ENCODE measurements at regions not wholly inside any gene's neighbourhood (a gene's known extent, or its start where the extent isn't known, plus 50 kb on each side); places are given as distances from the start of the nearest gene placed in this dataset.

DNA sequence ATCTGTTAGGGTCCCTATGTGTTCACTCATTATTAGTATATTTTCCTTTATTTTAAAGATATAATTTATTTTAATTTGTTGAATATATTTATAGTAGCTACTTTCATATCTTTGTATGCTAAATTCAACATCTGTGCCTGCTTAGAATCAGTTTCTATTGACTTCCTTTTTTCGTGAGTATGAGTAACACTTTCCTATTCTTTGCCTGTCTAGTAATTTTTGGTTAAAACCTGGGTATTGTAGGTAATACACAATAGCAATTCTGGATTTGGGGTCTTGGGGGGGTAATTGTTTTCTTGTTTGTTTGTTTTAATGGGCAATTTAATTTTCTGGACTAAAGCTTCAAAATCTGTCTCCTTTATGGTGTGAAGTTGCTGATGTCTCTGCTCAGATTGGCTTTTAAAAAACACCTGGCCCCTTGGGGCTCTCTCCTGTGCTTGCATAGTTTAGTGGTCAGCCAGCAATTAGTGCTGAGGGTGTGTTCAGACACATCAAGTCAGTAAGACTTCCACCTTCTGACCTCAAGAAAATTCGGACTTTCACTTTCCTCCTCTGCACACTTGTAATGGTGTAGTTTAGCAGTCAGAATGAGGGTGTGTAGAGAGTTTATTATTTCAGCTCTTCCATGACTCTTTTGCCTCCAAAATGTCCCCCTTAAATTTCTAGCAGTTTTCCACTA is 124.4 kb upstream of the MAP1B start:
- TF ChIP-seq, protein P1, sequence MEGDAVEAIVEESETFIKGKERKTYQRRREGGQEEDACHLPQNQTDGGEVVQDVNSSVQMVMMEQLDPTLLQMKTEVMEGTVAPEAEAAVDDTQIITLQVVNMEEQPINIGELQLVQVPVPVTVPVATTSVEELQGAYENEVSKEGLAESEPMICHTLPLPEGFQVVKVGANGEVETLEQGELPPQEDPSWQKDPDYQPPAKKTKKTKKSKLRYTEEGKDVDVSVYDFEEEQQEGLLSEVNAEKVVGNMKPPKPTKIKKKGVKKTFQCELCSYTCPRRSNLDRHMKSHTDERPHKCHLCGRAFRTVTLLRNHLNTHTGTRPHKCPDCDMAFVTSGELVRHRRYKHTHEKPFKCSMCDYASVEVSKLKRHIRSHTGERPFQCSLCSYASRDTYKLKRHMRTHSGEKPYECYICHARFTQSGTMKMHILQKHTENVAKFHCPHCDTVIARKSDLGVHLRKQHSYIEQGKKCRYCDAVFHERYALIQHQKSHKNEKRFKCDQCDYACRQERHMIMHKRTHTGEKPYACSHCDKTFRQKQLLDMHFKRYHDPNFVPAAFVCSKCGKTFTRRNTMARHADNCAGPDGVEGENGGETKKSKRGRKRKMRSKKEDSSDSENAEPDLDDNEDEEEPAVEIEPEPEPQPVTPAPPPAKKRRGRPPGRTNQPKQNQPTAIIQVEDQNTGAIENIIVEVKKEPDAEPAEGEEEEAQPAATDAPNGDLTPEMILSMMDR (IDR thresholded peaks at IDR 0.05; ENCODE audit: borderline replicate concordance, insufficient read depth, low read depth, low read length) = no peak

DNA sequence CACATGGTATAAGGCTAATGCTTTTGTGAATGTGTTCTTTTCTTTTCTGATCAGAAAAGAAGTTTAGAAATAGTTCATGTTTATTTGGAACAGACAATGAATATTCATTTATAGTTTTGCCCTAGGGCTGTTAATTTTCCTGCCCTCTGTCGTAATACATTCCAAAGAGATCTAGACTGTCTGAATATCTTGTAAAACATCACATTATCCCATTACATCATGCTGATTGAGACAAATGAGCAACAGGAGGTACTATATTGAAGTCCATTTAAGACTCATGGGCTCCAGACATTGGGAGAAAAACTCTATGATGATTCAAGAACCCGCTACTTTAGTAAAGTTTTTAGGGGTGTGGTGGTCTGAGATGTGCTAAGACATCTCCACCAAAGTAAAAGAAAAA is 121.2 kb upstream of the MAP1B start:
- no peak overlapping the region for H3K4me3 ChIP-seq (ENCODE audit: low read depth, low read length)
- TF ChIP-seq, protein P1 (IDR thresholded peaks at IDR 0.05; ENCODE audit: borderline replicate concordance, insufficient read depth, low read depth, low read length) = no peak

More for the DNA sequence above, 124.4 kb upstream of the MAP1B start:
- no peak overlapping the region for H3K4me3 ChIP-seq (ENCODE audit: low read depth, low read length)

DNA sequence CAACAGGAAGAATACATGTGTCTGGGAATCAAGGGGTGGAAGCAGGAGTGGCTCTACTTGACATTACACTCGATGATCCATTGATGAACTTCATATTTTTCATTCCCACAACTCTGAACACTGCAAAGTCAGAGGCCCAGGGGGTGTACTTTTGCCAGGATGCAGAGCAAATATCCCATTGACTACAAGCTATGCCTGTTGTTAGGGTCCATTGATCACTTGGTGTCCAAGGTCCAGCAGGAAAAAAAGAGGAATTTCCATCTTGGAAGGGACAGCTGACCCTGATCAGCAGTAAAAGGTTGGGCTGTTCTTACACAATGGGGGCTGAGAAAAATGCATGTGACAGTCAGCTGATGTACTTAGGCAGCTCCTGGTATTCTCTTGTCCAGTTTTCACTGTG is 118.5 kb upstream of the MAP1B start:
- no peak overlapping the region for H3K4me3 ChIP-seq (ENCODE audit: low read depth, low read length)

DNA sequence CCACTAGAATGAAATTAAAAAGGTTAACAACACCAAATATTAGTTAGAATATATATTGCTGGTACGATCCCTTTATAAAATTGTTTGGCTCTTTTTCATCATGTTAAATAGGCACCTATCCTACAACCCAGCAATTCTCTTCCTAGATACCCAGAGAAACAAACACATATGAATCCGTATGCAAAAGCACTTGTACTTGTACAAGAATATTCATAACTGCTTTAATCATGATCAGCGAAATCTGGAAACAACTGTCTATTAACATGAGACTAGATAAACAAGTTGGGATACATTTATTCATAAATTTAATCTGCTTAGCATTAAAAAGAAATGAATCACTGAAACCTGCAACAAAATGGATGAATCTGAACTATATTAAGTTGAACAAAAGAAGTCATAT is 113.7 kb upstream of the MAP1B start:
- no peak overlapping the region for H3K4me3 ChIP-seq (ENCODE audit: low read depth, low read length)
- TF ChIP-seq, protein P1 (IDR thresholded peaks at IDR 0.05; ENCODE audit: borderline replicate concordance, insufficient read depth, low read depth, low read length) = no peak

More for the DNA sequence above, 118.5 kb upstream of the MAP1B start:
- TF ChIP-seq, protein P1 (IDR thresholded peaks at IDR 0.05; ENCODE audit: borderline replicate concordance, insufficient read depth, low read depth, low read length) = no peak

DNA sequence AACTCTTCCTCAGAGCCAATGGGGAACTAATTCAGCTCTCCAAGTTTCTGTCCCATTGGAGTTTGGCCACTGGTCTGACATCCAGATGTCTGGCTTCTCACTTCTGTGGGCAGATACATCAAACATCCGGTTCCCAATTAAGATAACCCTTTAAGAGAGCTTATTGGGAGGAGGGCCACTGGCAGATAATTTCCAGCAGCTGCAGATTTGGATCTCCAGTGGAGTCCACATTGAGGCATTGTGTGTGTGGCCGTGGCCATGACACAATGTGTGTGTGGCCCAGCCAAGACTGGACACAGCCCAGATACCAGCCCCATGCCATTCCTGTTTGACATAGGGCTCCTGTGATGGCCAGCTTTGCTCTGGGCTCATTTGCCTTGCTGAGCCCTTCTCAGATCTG is 110.5 kb upstream of the MAP1B start:
- no peak overlapping the region for H3K4me3 ChIP-seq (ENCODE audit: low read depth, low read length)
- TF ChIP-seq, protein P1 (IDR thresholded peaks at IDR 0.05; ENCODE audit: borderline replicate concordance, insufficient read depth, low read depth, low read length) = no peak

DNA sequence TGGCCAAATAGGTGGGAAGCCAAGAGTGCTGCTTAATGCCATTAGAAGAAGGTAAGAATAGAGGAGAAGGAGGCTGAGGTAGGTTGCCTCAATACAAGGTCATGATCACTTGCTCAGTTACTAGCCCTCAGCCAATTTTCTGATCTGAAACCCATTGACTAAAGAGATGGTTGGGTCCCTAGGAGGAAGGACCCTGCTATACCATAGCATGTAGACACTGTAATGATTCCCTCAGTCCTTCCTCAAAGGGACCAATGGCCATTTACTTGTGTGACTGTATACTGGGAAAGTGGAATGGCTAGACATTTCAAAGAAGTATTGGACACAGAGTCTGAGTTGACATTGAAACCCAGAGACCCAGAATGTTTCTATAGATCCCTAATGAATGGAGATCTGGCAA is 108.5 kb upstream of the MAP1B start:
- no peak overlapping the region for H3K4me3 ChIP-seq (ENCODE audit: low read depth, low read length)
- TF ChIP-seq, protein P1 (IDR thresholded peaks at IDR 0.05; ENCODE audit: borderline replicate concordance, insufficient read depth, low read depth, low read length) = no peak

DNA sequence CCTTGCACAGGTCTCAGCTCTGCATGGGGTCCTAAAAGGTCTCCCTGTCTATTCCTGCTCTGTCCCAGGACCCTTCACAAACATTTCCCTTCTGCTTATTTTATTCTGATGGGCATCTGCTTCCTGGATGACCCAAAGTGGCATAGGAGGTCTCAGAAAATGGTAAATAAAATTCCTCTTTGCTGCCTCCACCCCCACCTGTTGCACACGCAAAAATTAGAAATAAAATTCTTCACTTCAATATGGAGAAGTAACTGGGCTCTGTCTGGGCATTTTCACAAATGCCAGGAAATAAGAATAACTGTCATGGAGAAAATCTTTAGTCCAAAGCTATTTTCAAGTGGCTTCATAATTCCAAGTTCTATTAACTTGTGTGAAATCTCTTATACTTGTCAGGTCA is 106.6 kb upstream of the MAP1B start:
- TF ChIP-seq, protein P1 (IDR thresholded peaks at IDR 0.05; ENCODE audit: borderline replicate concordance, insufficient read depth, low read depth, low read length) = no peak
- no peak overlapping the region for H3K4me3 ChIP-seq (ENCODE audit: low read depth, low read length)
